Endodermal cell (in vitro differentiated cells): ENCODE measurements at regions not wholly inside any gene's neighbourhood (a gene's known extent, or its start where the extent isn't known, plus 50 kb on each side); places are given as distances from the start of the nearest gene placed in this dataset.
"Not testable (repeated sequence)": the region's sequence is repeated elsewhere in the genome, so short reads cannot be mapped to it uniquely, and the experiment has no call there.

ENCODE experiments used
- DNase-seq: peaks from one replicate; pipeline ENCODE4 v3.0.0-alpha.2; 2017
- H3K27ac ChIP-seq: 2 replicates; pipeline ENCODE4 v1.5.1; 2013; ENCODE audit warnings: mild to moderate bottlenecking, low read depth, low read length, moderate library complexity
- H3K27me3 ChIP-seq: 2 replicates; pipeline ENCODE4 v1.6.1; 2013; ENCODE audit warnings: mild to moderate bottlenecking, low read length, moderate library complexity; ENCODE audit not compliant: insufficient read depth, control insufficient read depth, poor library complexity, severe bottlenecking
- H3K36me3 ChIP-seq: 2 replicates; pipeline ENCODE4 v1.7.0; 2013; ENCODE audit warnings: mild to moderate bottlenecking, low read length, moderate library complexity; ENCODE audit not compliant: control insufficient read depth, insufficient read depth
- H3K4me1 ChIP-seq: one replicate; pipeline ENCODE4 v1.7.0; 2013; ENCODE audit warnings: low read length; ENCODE audit not compliant: control insufficient read depth, insufficient read depth
- H3K4me3 ChIP-seq: 2 replicates; pipeline ENCODE4 v1.5.1; 2013; ENCODE audit warnings: mild to moderate bottlenecking, low read length, moderate library complexity
- H3K9ac ChIP-seq: 2 replicates; pipeline ENCODE4 v1.6.1; 2013; ENCODE audit warnings: mild to moderate bottlenecking, low read length, moderate library complexity; ENCODE audit not compliant: poor library complexity, severe bottlenecking; ENCODE audit errors: extremely low read depth
- H3K9me3 ChIP-seq: 2 replicates; pipeline ENCODE4 v1.6.1; 2013; ENCODE audit warnings: mild to moderate bottlenecking, low read length, moderate library complexity; ENCODE audit not compliant: control insufficient read depth
- H3K27ac Mint-ChIP-seq: 2 replicates; pipeline ENCODE4 v1.8.0; 2020; ENCODE audit warnings: mixed read lengths
- H3K27me3 Mint-ChIP-seq: 2 replicates; pipeline ENCODE4 v1.8.0; 2021; ENCODE audit warnings: mild to moderate bottlenecking, mixed read lengths; ENCODE audit not compliant: insufficient read depth
- H3K36me3 Mint-ChIP-seq: 2 replicates; pipeline ENCODE4 v1.8.0; 2020; ENCODE audit warnings: low read depth, mixed read lengths
- H3K4me1 Mint-ChIP-seq: 2 replicates; pipeline ENCODE4 v1.8.0; 2020; ENCODE audit warnings: mixed read lengths
- H3K4me3 Mint-ChIP-seq: 2 replicates; pipeline ENCODE4 v1.8.0; 2020; ENCODE audit warnings: mild to moderate bottlenecking, moderate library complexity, mixed read lengths
- H3K9me3 Mint-ChIP-seq: 2 replicates; pipeline ENCODE4 v1.8.0; 2020; ENCODE audit warnings: mild to moderate bottlenecking, mixed read lengths
- CTCF ChIP-seq: fragments of 200-600 bp; sonication (generic); conservative IDR thresholded peaks from 2 replicates; pipeline ENCODE4 v1.5.0; 2021; ENCODE audit warnings: antibody characterized with exemption, mild to moderate bottlenecking
- WGBS, 2 experiments: methylation state at CpG; one replicate each; pipeline versions ENCODE4 v1.1.5 to v1.1.7; 2013; ENCODE audit warnings: missing lambda C conversion rate in 2 of 2, mixed read lengths in 1 of 2; ENCODE audit not compliant: insufficient coverage in 1 of 2, insufficient read length in 1 of 2; 5-methylcytosine and 5-hydroxymethylcytosine counted together

- Histone ChIP-seq H3K36me3 (no peaks in the 10 kb centered on the region), H3K4me3 (no peak overlapping the region), H3K4me1 (no peaks in the 10 kb centered on the region), H3K9me3 (no peaks in the 10 kb centered on the region), H3K27me3 (no peaks in the 10 kb centered on the region), H3K27ac (no peak overlapping the region), H3K9ac (no peak overlapping the region)
- no peak overlapping the region for H3K27ac Mint-ChIP-seq
- no peak overlapping the region for H3K4me3 Mint-ChIP-seq
- no peak for TF ChIP-seq CTCF
- DNase-seq, result no peak
- H3K36me3 Mint-ChIP-seq, result no peaks in the 10 kb centered on the region
- 91 to 100% methylated on average over 2 to 3 of the region's 3 CpGs for WGBS, 2 experiments
- no peaks in the 10 kb centered on the region for H3K27me3 Mint-ChIP-seq
- H3K9me3 Mint-ChIP-seq, result peaks cover 3% of the 10 kb centered on the region
- H3K4me1 Mint-ChIP-seq, result no peaks in the 10 kb centered on the region
Observed at GRCh38 chr6:23842760-23843159, 283.3 kb upstream of the NRSN1 start.

- no peak overlapping the region for H3K4me3 ChIP-seq
- Mint-ChIP-seq H3K36me3 (peaks cover 3% of the 10 kb centered on the region), H3K27me3 (no peaks in the 10 kb centered on the region), H3K27ac (no peak overlapping the region), H3K4me3 (no peak overlapping the region), H3K9me3 (peaks cover 21% of the 10 kb centered on the region), H3K4me1 (peaks cover 7% of the 10 kb centered on the region)
- H3K36me3 ChIP-seq, result no peaks in the 10 kb centered on the region
- no peak for TF ChIP-seq CTCF
- 89% methylated on average over 1 of the region's 1 CpG; no CpG with 5 or more reads in 1 of the 2 experiments for WGBS, 2 experiments
- H3K4me1 ChIP-seq, result no peaks in the 10 kb centered on the region
- no peaks in the 10 kb centered on the region for H3K27me3 ChIP-seq
- DNase-seq, result no peak
- no peak overlapping the region for H3K9ac ChIP-seq
- no peaks in the 10 kb centered on the region for H3K9me3 ChIP-seq
- H3K27ac ChIP-seq, result peak overlapping the region; percentile 42
Observed at GRCh38 chr6:23851522-23851921, 274.5 kb upstream of the NRSN1 start.

GRCh38 chr6:23853566-23854133, 272.4 kb upstream of the NRSN1 start:
- peaks cover 30% of the 10 kb centered on the region for H3K9me3 Mint-ChIP-seq
- not testable (repeated sequence) for H3K9me3 ChIP-seq, H3K27ac ChIP-seq, H3K4me1 Mint-ChIP-seq, H3K36me3 Mint-ChIP-seq, H3K4me1 ChIP-seq, H3K27me3 ChIP-seq, H3K4me3 Mint-ChIP-seq, H3K27ac Mint-ChIP-seq, H3K36me3 ChIP-seq, H3K27me3 Mint-ChIP-seq, H3K4me3 ChIP-seq, H3K9ac ChIP-seq, DNase-seq
- 80 to 96% methylated on average over 1 to 17 of the region's 18 CpGs for WGBS, 2 experiments

- not testable (repeated sequence) for DNase-seq, H3K27me3 Mint-ChIP-seq, H3K27ac Mint-ChIP-seq, H3K4me1 ChIP-seq, H3K4me3 ChIP-seq, H3K27me3 ChIP-seq, H3K9me3 ChIP-seq, H3K9ac ChIP-seq, H3K27ac ChIP-seq, H3K36me3 Mint-ChIP-seq, H3K4me3 Mint-ChIP-seq, H3K36me3 ChIP-seq, H3K4me1 Mint-ChIP-seq
- peaks cover 30% of the 10 kb centered on the region for H3K9me3 Mint-ChIP-seq
- WGBS, 2 experiments, result 81 to 96% methylated on average over 3 to 22 of the region's 22 CpGs
Observed at GRCh38 chr6:23854154-23854553, 271.9 kb upstream of the NRSN1 start.
